ENCODE measurements at regions not wholly inside any gene's neighbourhood (a gene's known extent, or its start where the extent isn't known, plus 50 kb on each side); places are given as distances from the start of the nearest gene placed in this dataset.

DNA sequence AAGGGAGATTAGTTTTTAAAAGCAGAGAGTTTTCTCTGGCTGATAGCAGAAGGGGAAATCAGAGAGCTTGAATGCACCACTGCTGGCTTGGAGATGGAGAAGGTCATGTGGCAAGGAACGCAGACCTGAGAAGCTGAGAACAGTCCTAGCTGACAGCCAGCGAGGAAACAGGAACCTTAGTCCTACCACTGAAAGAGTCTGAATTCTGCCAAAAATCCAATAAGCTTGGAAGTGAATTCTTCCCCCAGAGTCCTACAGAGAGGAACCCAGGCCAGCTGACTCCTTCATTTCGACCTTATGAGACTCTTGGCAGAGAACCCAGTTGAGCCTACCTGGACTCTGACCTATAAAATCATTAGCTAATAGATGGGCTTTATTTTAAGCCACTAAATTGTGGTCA is 371.9 kb upstream of the TNP1 start:
- no peak overlapping the region for H3K4me3 Mint-ChIP-seq (ENCODE audit: unreplicated experiment)
- H3K4me2 ChIP-seq (ENCODE audit: low read length), result no peak overlapping the region
- peaks cover 11% of the 10 kb centered on the region for H3K4me1 Mint-ChIP-seq (ENCODE audit: low read depth, unreplicated experiment)
- no peaks in the 10 kb centered on the region for H3K36me3 Mint-ChIP-seq (ENCODE audit: low read depth, unreplicated experiment)
- H3K27me3 Mint-ChIP-seq (ENCODE audit: low read depth, unreplicated experiment), result no peaks in the 10 kb centered on the region
- H3K4me3 ChIP-seq (ENCODE audit: insufficient read depth, low read depth, low read length), result no peak overlapping the region
- no peak overlapping the region for H2AFZ ChIP-seq (ENCODE audit: low read depth, low read length)
- H3K9ac ChIP-seq (ENCODE audit: low read length), result no peak overlapping the region
- H3K36me3 ChIP-seq (ENCODE audit: insufficient read depth, low read length), result no peaks in the 10 kb centered on the region
- H3K9me3 Mint-ChIP-seq (ENCODE audit: unreplicated experiment), result peaks cover 6% of the 10 kb centered on the region
- no peak for FAIRE-seq
- H3K27ac ChIP-seq (ENCODE audit: low read depth, low read length), result peak overlapping the region; percentile 23
- H4K20me1 ChIP-seq (ENCODE audit: insufficient read depth, low read length), result no peaks in the 10 kb centered on the region
- H3K27me3 ChIP-seq (ENCODE audit: insufficient read depth, low read length), result no peaks in the 10 kb centered on the region
- no peak overlapping the region for H3K27ac Mint-ChIP-seq (ENCODE audit: unreplicated experiment)
- DNase-seq (ENCODE audit: low read depth), result no peak
- TF ChIP-seq EZH2 (IDR thresholded peaks at IDR 0.05; ENCODE audit: insufficient read depth, low read length) (no peak), CTCF (IDR thresholded peaks at IDR 0.05; ENCODE audit: insufficient read depth, low read depth, low read length) (no peak)
- no peaks in the 10 kb centered on the region for H3K9me3 ChIP-seq (ENCODE audit: insufficient read depth, low read depth, low read length)
- no peaks in the 10 kb centered on the region for H3K79me2 ChIP-seq (ENCODE audit: insufficient read depth, low read length)
- peaks cover 10% of the 10 kb centered on the region for H3K4me1 ChIP-seq (ENCODE audit: insufficient read depth, low read length)

DNA sequence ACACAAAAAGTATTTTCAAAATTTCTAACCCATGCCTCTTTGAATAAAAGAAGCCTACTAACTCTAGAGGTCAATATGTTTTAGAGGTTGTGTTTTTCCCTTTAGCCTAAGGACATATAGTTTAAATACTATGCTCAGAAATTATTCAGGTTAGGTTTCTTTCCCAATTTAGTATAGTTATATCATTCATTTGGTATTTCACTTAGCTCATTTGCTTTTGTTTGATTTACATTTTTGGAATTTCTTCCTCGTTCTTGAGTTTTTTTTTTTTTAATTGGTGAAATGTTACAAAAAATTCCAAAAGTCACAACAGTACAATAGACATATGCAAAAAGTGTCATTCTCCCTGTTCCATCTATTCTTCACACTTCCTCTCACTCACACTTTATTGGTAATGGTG is 371.3 kb upstream of the TNP1 start:
- Histone ChIP-seq H3K4me2 (ENCODE audit: low read length) (no peak overlapping the region), H4K20me1 (ENCODE audit: insufficient read depth, low read length) (no peaks in the 10 kb centered on the region), H3K9me3 (ENCODE audit: insufficient read depth, low read depth, low read length) (no peaks in the 10 kb centered on the region), H3K4me3 (ENCODE audit: insufficient read depth, low read depth, low read length) (no peak overlapping the region), H3K27ac (ENCODE audit: low read depth, low read length) (peak overlapping the region; percentile 49), H3K27me3 (ENCODE audit: insufficient read depth, low read length) (no peaks in the 10 kb centered on the region), H3K79me2 (ENCODE audit: insufficient read depth, low read length) (no peaks in the 10 kb centered on the region), H3K9ac (ENCODE audit: low read length) (no peak overlapping the region), H3K4me1 (ENCODE audit: insufficient read depth, low read length) (peaks cover 10% of the 10 kb centered on the region), H3K36me3 (ENCODE audit: insufficient read depth, low read length) (no peaks in the 10 kb centered on the region), H2AFZ (ENCODE audit: low read depth, low read length) (no peak overlapping the region)
- no peak overlapping the region for H3K4me3 Mint-ChIP-seq (ENCODE audit: unreplicated experiment)
- FAIRE-seq (peak; percentile 50), DNase-seq (ENCODE audit: low read depth) (peak; percentile 50)
- no peaks in the 10 kb centered on the region for H3K27me3 Mint-ChIP-seq (ENCODE audit: low read depth, unreplicated experiment)
- peak overlapping the region; percentile 24 for H3K27ac Mint-ChIP-seq (ENCODE audit: unreplicated experiment)
- H3K9me3 Mint-ChIP-seq (ENCODE audit: unreplicated experiment), result peaks cover under 1% of the 10 kb centered on the region
- H3K36me3 Mint-ChIP-seq (ENCODE audit: low read depth, unreplicated experiment), result no peaks in the 10 kb centered on the region
- TF ChIP-seq EZH2 (IDR thresholded peaks at IDR 0.05; ENCODE audit: insufficient read depth, low read length) (no peak), CTCF (IDR thresholded peaks at IDR 0.05; ENCODE audit: insufficient read depth, low read depth, low read length) (no peak)
- H3K4me1 Mint-ChIP-seq (ENCODE audit: low read depth, unreplicated experiment), result peaks cover 11% of the 10 kb centered on the region

GRCh38 chr2:217228732-217229131 is 368.9 kb upstream of the TNP1 start:
- Histone ChIP-seq H2AFZ (ENCODE audit: low read depth, low read length) (no peak overlapping the region), H3K79me2 (ENCODE audit: insufficient read depth, low read length) (peaks cover 9% of the 10 kb centered on the region), H4K20me1 (ENCODE audit: insufficient read depth, low read length) (no peaks in the 10 kb centered on the region), H3K4me2 (ENCODE audit: low read length) (no peak overlapping the region), H3K27ac (ENCODE audit: low read depth, low read length) (no peak overlapping the region), H3K36me3 (ENCODE audit: insufficient read depth, low read length) (no peaks in the 10 kb centered on the region), H3K4me1 (ENCODE audit: insufficient read depth, low read length) (peaks cover 18% of the 10 kb centered on the region), H3K9me3 (ENCODE audit: insufficient read depth, low read depth, low read length) (no peaks in the 10 kb centered on the region), H3K9ac (ENCODE audit: low read length) (no peak overlapping the region), H3K4me3 (ENCODE audit: insufficient read depth, low read depth, low read length) (no peak overlapping the region), H3K27me3 (ENCODE audit: insufficient read depth, low read length) (no peaks in the 10 kb centered on the region)
- TF ChIP-seq CTCF (IDR thresholded peaks at IDR 0.05; ENCODE audit: insufficient read depth, low read depth, low read length) (no peak), EZH2 (IDR thresholded peaks at IDR 0.05; ENCODE audit: insufficient read depth, low read length) (no peak)
- Mint-ChIP-seq H3K9me3 (ENCODE audit: unreplicated experiment) (no peaks in the 10 kb centered on the region), H3K27me3 (ENCODE audit: low read depth, unreplicated experiment) (no peaks in the 10 kb centered on the region), H3K27ac (ENCODE audit: unreplicated experiment) (no peak overlapping the region), H3K4me3 (ENCODE audit: unreplicated experiment) (no peak overlapping the region), H3K36me3 (ENCODE audit: low read depth, unreplicated experiment) (no peaks in the 10 kb centered on the region), H3K4me1 (ENCODE audit: low read depth, unreplicated experiment) (peaks cover 14% of the 10 kb centered on the region)
- FAIRE-seq (no peak), DNase-seq (ENCODE audit: low read depth) (peak; percentile 42)
